ENCODE measurements at regions not wholly inside any gene's neighbourhood (a gene's known extent, or its start where the extent isn't known, plus 50 kb on each side); places are given as distances from the start of the nearest gene placed in this dataset.

DNA sequence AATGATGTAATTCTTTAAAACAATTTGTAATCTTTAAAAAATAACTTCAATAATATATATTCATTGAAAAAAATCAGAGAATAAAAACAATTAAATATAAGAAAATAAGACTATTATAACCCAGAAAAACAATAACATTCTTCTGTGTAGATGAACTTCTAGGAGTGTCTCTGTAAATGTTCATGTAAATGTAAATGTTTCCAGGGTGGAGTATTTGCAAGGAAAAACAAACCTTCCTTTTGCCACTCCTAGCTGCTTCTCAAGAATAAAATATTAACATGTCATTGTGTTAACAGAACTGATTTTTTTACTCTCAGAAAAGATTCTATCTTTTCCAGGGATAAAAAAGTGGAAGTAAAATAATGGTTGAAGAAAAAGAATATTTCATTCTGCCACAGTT, 431.9 kb downstream of the PLCL1 start:
- H3K4me3 ChIP-seq (ENCODE audit: low read depth, poor library complexity, severe bottlenecking): no peak overlapping the region
- intact Hi-C loops (cut with DNase I; ENCODE audit: low total_unique reads): no loop called here
- TF ChIP-seq POLR2A (IDR thresholded peaks at IDR 0.05) (no peak), CTCF (IDR thresholded peaks at IDR 0.05) (no peak)
- DNase-seq (ENCODE audit: low spot score in 2 of 2): no peak

GRCh38 chr2:198232281-198232680, 427.9 kb downstream of the PLCL1 start:
- no peak for DNase-seq (ENCODE audit: low spot score in 2 of 2)
- intact Hi-C loops (cut with DNase I; ENCODE audit: low total_unique reads): no loop called here
- TF ChIP-seq CTCF (IDR thresholded peaks at IDR 0.05) (no peak), POLR2A (IDR thresholded peaks at IDR 0.05) (no peak)
- no peak overlapping the region for H3K4me3 ChIP-seq (ENCODE audit: low read depth, poor library complexity, severe bottlenecking)
- 64 to 65% methylated on average over 4 of the region's 4 CpGs for WGBS, 2 donors

- H3K4me3 ChIP-seq (ENCODE audit: low read depth, poor library complexity, severe bottlenecking): no peak overlapping the region
- DNase-seq (ENCODE audit: low spot score in 2 of 2): no peak
- 82 to 95% methylated on average over 1 of the region's 1 CpG for WGBS, 2 donors
- TF ChIP-seq CTCF (IDR thresholded peaks at IDR 0.05): no peak
- no peak for TF ChIP-seq POLR2A (IDR thresholded peaks at IDR 0.05)
- intact Hi-C loops (cut with DNase I; ENCODE audit: low total_unique reads): no loop called here
Observed at GRCh38 chr2:198231562-198231961, 427.2 kb downstream of the PLCL1 start.

DNA sequence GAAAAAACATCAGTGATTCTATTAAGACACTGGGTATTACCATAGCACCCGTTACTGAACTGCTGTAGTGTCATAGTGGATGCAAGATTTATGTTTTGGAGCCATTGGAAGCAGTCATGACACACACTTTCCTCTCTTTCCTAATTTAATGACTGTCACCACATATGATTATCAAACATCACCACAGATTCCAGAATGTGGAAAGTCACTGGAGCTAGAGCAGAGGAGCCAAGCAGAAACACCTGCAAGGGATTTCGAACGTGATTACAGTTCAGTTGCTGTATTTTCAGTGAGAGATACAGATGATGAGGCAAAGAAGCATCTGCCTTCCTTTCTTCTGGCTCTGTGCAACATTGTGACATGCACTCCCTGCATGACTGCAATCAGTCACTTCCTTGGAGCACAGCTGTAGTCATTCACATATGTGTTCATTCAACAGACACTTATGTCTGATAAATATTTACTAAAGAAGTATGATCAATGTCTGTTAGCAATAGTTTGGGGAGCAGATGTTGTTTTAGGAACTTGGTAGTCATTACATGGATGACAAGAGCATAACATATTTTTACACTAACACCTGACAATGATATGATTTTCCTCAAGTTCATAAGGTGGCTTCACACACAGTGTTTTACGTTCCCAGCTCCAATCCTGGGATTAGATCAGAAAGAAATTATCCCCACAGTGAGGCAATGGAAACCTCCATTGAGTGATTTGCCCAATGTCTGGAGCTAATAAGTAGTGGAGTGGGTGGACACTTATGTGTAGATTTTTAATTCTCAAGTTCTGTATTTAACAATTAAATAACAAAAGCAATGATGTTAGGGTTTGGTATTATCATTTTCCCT, 416.6 kb downstream of the PLCL1 start:
- TF ChIP-seq POLR2A (IDR thresholded peaks at IDR 0.05) (no peak), CTCF (IDR thresholded peaks at IDR 0.05) (no peak)
- intact Hi-C loops (cut with DNase I; ENCODE audit: low total_unique reads): no loop called here

DNA sequence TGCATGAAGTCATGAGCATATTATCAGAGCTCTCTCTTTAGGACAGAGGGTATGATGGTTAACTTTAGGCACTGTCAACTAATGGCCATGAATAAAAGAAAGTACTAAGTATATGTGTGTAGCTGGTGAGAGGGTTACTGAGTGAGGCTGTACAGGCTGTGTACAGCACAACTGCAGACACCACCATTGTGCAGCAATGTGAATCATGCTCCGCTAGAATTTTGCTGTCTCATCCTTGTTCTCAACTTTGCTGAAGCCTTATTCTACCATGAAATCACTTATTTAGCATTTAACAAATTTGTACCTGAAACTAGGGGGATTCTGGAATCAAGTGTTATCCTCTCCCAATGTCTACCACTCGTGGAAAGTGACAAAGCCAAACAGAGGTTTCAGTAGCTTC, 414.9 kb downstream of the PLCL1 start:
- no peak for TF ChIP-seq POLR2A (IDR thresholded peaks at IDR 0.05)
- TF ChIP-seq CTCF (IDR thresholded peaks at IDR 0.05): no peak
- 68 to 72% methylated on average over 2 of the region's 2 CpGs for WGBS, 2 donors
- intact Hi-C loops (cut with DNase I; ENCODE audit: low total_unique reads): no loop called here
- no peak for DNase-seq (ENCODE audit: low spot score in 2 of 2)
- H3K4me3 ChIP-seq (ENCODE audit: low read depth, poor library complexity, severe bottlenecking): no peak overlapping the region

More for the DNA sequence above, 416.6 kb downstream of the PLCL1 start:
- H3K4me3 ChIP-seq (ENCODE audit: low read depth, poor library complexity, severe bottlenecking): no peak overlapping the region
- WGBS, 2 donors: 54 to 58% methylated on average over 4 of the region's 4 CpGs
- no peak for DNase-seq (ENCODE audit: low spot score in 2 of 2)
